Lower leg skin (tissue), 3 donors: ENCODE measurements at regions not wholly inside any gene's neighbourhood (a gene's known extent, or its start where the extent isn't known, plus 50 kb on each side); places are given as distances from the start of the nearest gene placed in this dataset.

Source experiments
- POLR2A ChIP-seq, 2 donors: fragments of 450-650 bp; IDR thresholded peaks; one replicate each; pipeline ENCODE4 v1.6.1; 2016 to 2017; ENCODE audit warnings: antibody characterized with exemption in 2 of 2, mild to moderate bottlenecking in 1 of 2, moderate library complexity in 1 of 2
- TF ChIP-seq, protein P1 (sequence below), 3 donors: fragments of 450-650 bp; IDR thresholded peaks; one replicate each; pipeline ENCODE4 v1.5.1; 2016; ENCODE audit warnings: antibody characterized with exemption in 3 of 3, mild to moderate bottlenecking in 3 of 3, moderate library complexity in 2 of 3

DNA sequence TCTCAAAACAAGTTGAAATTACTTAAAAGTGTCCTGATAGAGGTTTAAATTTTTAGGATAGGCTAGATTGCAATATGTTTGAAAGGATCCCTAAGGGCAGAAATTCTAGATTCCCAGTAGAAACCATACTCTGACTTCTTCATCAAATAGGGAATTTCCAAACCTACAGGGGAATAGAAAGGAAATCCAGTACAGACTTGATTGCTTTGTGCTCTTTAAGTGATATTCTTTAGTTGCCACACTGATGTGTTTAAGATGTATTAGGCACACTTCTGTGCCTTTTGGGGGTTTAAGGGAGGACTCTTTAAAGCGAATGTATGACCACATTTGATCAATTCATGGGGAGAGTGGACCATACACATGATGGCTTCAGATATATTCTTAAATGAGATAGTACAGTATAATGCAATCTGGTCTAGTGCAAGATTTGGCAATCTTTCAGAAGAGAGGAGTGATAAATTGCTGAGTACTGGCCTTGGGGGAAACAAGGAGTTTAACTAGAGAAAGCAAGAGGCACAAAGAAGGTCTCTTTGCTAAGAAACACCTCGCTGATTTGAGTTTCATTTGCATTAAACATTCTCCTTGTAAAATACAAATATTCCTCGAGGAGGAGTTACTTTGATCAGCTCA is 268.8 kb upstream of the NR5A2 start:
- TF ChIP-seq, protein P1, sequence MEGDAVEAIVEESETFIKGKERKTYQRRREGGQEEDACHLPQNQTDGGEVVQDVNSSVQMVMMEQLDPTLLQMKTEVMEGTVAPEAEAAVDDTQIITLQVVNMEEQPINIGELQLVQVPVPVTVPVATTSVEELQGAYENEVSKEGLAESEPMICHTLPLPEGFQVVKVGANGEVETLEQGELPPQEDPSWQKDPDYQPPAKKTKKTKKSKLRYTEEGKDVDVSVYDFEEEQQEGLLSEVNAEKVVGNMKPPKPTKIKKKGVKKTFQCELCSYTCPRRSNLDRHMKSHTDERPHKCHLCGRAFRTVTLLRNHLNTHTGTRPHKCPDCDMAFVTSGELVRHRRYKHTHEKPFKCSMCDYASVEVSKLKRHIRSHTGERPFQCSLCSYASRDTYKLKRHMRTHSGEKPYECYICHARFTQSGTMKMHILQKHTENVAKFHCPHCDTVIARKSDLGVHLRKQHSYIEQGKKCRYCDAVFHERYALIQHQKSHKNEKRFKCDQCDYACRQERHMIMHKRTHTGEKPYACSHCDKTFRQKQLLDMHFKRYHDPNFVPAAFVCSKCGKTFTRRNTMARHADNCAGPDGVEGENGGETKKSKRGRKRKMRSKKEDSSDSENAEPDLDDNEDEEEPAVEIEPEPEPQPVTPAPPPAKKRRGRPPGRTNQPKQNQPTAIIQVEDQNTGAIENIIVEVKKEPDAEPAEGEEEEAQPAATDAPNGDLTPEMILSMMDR (IDR thresholded peaks at IDR 0.05) = no peak
- no peak for TF ChIP-seq POLR2A (IDR thresholded peaks at IDR 0.05)
